HEK293 (cell line): ENCODE measurements at regions not wholly inside any gene's neighbourhood (a gene's known extent, or its start where the extent isn't known, plus 50 kb on each side); places are given as distances from the start of the nearest gene placed in this dataset.

ENCODE experiments used
- CTCF ChIA-PET: fragments of 350-600 bp; formaldehyde crosslinking; extraction: SDS; loops from one replicate; lab custom pipeline; 2021; ENCODE audit warnings: antibody characterized with exemption; lab: Yijun Ruan, JAX
- POLR2A ChIA-PET: fragments of 300-600 bp; formaldehyde crosslinking; extraction: SDS; loops from one replicate; lab custom pipeline; 2020; ENCODE audit warnings: antibody characterized with exemption, inconsistent platforms; lab: Yijun Ruan, JAX
- H3K27ac ChIP-seq: fragments of 200-500 bp; sonication (Bioruptor generic); 2 replicates; pipeline ENCODE4 v1.5.1; 2014; ENCODE audit warnings: low read depth, low read length, control low read depth, inconsistent platforms; ENCODE audit errors: extremely low read depth
- H3K36me3 ChIP-seq, 2 experiments: fragments of 200-500 bp in 1 of 2; sonication (Bioruptor generic) in 1 of 2; 1 replicate in 1 of 2; 2 replicates in 1 of 2; pipeline ENCODE4 v1.5.1; 2014 to 2017; ENCODE audit warnings: inconsistent platforms in 2 of 2, low read length in 2 of 2; ENCODE audit not compliant: control insufficient read depth in 2 of 2, insufficient read depth in 1 of 2
- H3K4me1 ChIP-seq: fragments of 200-500 bp; sonication (Bioruptor generic); 2 replicates; pipeline ENCODE4 v1.5.1; 2014; ENCODE audit warnings: mild to moderate bottlenecking, low read length, inconsistent platforms; ENCODE audit not compliant: control insufficient read depth, insufficient read depth
- H3K4me3 ChIP-seq: 2 replicates; pipeline ENCODE4 v1.5.1; 2011; ENCODE audit warnings: low read depth, mild to moderate bottlenecking, control low read depth, low read length, moderate library complexity
- H3K9me3 ChIP-seq: fragments of 200-500 bp; sonication (Bioruptor generic); 2 replicates; pipeline ENCODE4 v1.5.1; 2014; ENCODE audit warnings: low read depth, low read length, inconsistent platforms; ENCODE audit not compliant: control insufficient read depth, insufficient read depth
- GFI1B ChIP-seq: fragments of 450-650 bp; formaldehyde crosslinking; IDR thresholded peaks from 2 replicates; pipeline ENCODE4 v1.5.1; 2016; ENCODE audit warnings: missing biosample characterization, missing genetic modification characterization
- KLF16 ChIP-seq: fragments of 450-650 bp; formaldehyde crosslinking; IDR thresholded peaks from 2 replicates; pipeline ENCODE4 v1.5.1; 2017; ENCODE audit warnings: missing biosample characterization, missing genetic modification characterization
- PRDM6 ChIP-seq: fragments of 450-650 bp; formaldehyde crosslinking; IDR thresholded peaks from 2 replicates; pipeline ENCODE4 v1.5.1; 2017; ENCODE audit warnings: missing biosample characterization, missing genetic modification characterization
- ZFP3 ChIP-seq: fragments of 450-650 bp; formaldehyde crosslinking; IDR thresholded peaks from 2 replicates; pipeline ENCODE4 v1.5.1; 2016; ENCODE audit warnings: low read depth, missing biosample characterization, missing genetic modification characterization
- ZNF221 ChIP-seq: fragments of 450-650 bp; formaldehyde crosslinking; IDR thresholded peaks from 2 replicates; pipeline ENCODE4 v1.5.1; 2017; ENCODE audit warnings: missing biosample characterization, missing genetic modification characterization, borderline replicate concordance
- ZNF23 ChIP-seq: fragments of 450-650 bp; formaldehyde crosslinking; IDR thresholded peaks from 2 replicates; pipeline ENCODE4 v1.5.1; 2016; ENCODE audit warnings: missing biosample characterization, missing genetic modification characterization, borderline replicate concordance
- ZNF266 ChIP-seq: fragments of 450-650 bp; formaldehyde crosslinking; IDR thresholded peaks from 2 replicates; pipeline ENCODE4 v1.5.1; 2016; ENCODE audit warnings: missing biosample characterization, missing genetic modification characterization, low read depth
- ZNF350 ChIP-seq: fragments of 450-650 bp; formaldehyde crosslinking; IDR thresholded peaks from 2 replicates; pipeline ENCODE4 v1.5.0; 2017; ENCODE audit warnings: missing biosample characterization, mild to moderate bottlenecking, missing genetic modification characterization
- ZNF391 ChIP-seq: fragments of 450-650 bp; formaldehyde crosslinking; IDR thresholded peaks from 2 replicates; pipeline ENCODE4 v1.5.1; 2016; ENCODE audit warnings: low read depth, missing biosample characterization, missing genetic modification characterization, borderline replicate concordance
- ZNF398 ChIP-seq: fragments of 450-650 bp; formaldehyde crosslinking; IDR thresholded peaks from 2 replicates; pipeline ENCODE4 v1.5.1; 2017; ENCODE audit warnings: missing biosample characterization, missing genetic modification characterization
- ZNF423 ChIP-seq: fragments of 450-650 bp; formaldehyde crosslinking; IDR thresholded peaks from 2 replicates; pipeline ENCODE4 v1.5.1; 2016; ENCODE audit warnings: missing biosample characterization, missing genetic modification characterization
- ZNF521 ChIP-seq: fragments of 450-650 bp; formaldehyde crosslinking; IDR thresholded peaks from 2 replicates; pipeline ENCODE4 v1.5.1; 2017; ENCODE audit warnings: missing biosample characterization, mild to moderate bottlenecking, missing genetic modification characterization
- ZNF530 ChIP-seq: fragments of 450-650 bp; formaldehyde crosslinking; IDR thresholded peaks from 2 replicates; pipeline ENCODE4 v1.5.1; 2016; ENCODE audit warnings: low read depth, missing biosample characterization, missing genetic modification characterization
- ZNF571 ChIP-seq: fragments of 450-650 bp; formaldehyde crosslinking; IDR thresholded peaks from 2 replicates; pipeline ENCODE4 v1.5.0; 2017; ENCODE audit warnings: missing biosample characterization, missing genetic modification characterization
- ZNF585B ChIP-seq: fragments of 450-650 bp; formaldehyde crosslinking; IDR thresholded peaks from 2 replicates; pipeline ENCODE4 v1.5.1; 2016; ENCODE audit warnings: missing biosample characterization, missing genetic modification characterization
- ZNF596 ChIP-seq: fragments of 450-650 bp; IDR thresholded peaks from 2 replicates; pipeline ENCODE4 v1.5.0; 2018; ENCODE audit warnings: missing biosample characterization, mild to moderate bottlenecking, missing genetic modification characterization, moderate library complexity
- ZNF610 ChIP-seq: fragments of 450-650 bp; formaldehyde crosslinking; IDR thresholded peaks from 2 replicates; pipeline ENCODE4 v1.5.1; 2016; ENCODE audit warnings: missing biosample characterization, missing genetic modification characterization, borderline replicate concordance
- ZNF76 ChIP-seq: fragments of 450-650 bp; formaldehyde crosslinking; IDR thresholded peaks from 2 replicates; pipeline ENCODE4; 2016; ENCODE audit warnings: low read depth, missing biosample characterization, missing genetic modification characterization, borderline replicate concordance
- ZSCAN30 ChIP-seq: fragments of 450-650 bp; IDR thresholded peaks from 2 replicates; pipeline ENCODE4 v1.5.1; 2018; ENCODE audit warnings: missing biosample characterization, mild to moderate bottlenecking, missing genetic modification characterization, moderate library complexity
- ZXDB ChIP-seq: fragments of 450-650 bp; formaldehyde crosslinking; IDR thresholded peaks from 2 replicates; pipeline ENCODE4 v1.5.1; 2016; ENCODE audit warnings: missing biosample characterization, missing genetic modification characterization
- TF ChIP-seq, protein P1 (sequence below): fragments of 450-650 bp; IDR thresholded peaks from 2 replicates; pipeline ENCODE4 v1.5.1; 2018; ENCODE audit warnings: missing biosample characterization, missing genetic modification characterization

DNA sequence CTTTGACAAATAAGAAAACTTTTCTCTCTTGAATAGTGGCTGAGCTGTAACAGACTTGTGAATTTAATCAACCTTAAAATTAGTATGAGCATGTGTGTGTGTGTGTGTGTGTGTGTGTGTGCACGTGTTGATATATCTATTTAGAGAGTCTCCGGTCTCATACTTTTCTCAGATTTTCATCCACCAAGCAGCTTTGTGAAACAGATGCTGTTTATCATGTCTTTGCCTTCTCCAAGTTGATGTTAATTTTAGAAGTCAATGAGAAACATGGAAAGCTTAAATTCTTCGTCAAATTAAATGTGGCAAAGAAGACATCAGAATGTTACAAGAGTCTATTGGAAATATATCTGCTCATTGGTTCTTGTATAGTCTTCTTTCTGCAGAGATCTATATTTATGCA is 839.2 kb upstream of the CELF2 start:
- H3K36me3 ChIP-seq, result no peaks in the 10 kb centered on the region
- H3K4me3 ChIP-seq, result no peak overlapping the region
- ChIA-PET CTCF (no interaction called here), POLR2A (no interaction called here)
- no peaks in the 10 kb centered on the region for H3K9me3 ChIP-seq
- H3K4me1 ChIP-seq, result no peaks in the 10 kb centered on the region
- TF ChIP-seq ZNF585B (tag by site-specific recombination), result no peak
- TF ChIP-seq ZNF76 (tag by site-specific recombination), result no peak
- no peak for TF ChIP-seq KLF16
- no peak for TF ChIP-seq ZNF221 (tag by site-specific recombination)
- TF ChIP-seq ZNF350, result no peak
- no peak for TF ChIP-seq ZXDB (tag by site-specific recombination)
- TF ChIP-seq ZSCAN30 (tag by site-specific recombination), result no peak
- TF ChIP-seq ZFP3 (tag by site-specific recombination), result no peak
- TF ChIP-seq ZNF596 (tag by site-specific recombination), result no peak
- TF ChIP-seq, protein P1, sequence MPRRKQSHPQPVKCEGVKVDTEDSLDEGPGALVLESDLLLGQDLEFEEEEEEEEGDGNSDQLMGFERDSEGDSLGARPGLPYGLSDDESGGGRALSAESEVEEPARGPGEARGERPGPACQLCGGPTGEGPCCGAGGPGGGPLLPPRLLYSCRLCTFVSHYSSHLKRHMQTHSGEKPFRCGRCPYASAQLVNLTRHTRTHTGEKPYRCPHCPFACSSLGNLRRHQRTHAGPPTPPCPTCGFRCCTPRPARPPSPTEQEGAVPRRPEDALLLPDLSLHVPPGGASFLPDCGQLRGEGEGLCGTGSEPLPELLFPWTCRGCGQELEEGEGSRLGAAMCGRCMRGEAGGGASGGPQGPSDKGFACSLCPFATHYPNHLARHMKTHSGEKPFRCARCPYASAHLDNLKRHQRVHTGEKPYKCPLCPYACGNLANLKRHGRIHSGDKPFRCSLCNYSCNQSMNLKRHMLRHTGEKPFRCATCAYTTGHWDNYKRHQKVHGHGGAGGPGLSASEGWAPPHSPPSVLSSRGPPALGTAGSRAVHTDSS, result no peak
- TF ChIP-seq ZNF423, result no peak
- no peak overlapping the region for H3K27ac ChIP-seq

DNA sequence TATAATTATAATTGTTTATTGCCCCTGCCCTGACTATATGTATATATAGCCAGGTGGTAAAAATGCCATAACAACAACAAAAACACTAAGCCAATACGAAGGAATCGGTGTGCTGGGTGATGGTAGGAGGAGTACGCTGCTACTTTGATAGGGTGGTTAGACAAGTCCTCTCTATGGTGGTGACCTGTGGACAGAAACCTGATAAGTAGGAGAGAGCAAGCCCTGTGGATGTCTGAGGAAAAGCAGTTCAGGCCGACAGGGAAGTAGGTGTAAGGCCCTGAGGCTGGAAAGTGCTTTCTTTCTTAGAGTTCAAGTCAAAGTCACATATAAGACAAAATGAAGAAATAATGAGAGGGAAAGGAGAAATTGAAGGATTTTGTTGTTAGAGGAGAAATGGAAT is 823.8 kb upstream of the CELF2 start:
- ChIA-PET POLR2A (no interaction called here), CTCF (interaction anchor here (0.6 kb wide), 1 partner anchor 218 kb away, joined by 3 read pairs; no protein-coding TSS in a partner anchor)
- H3K4me1 ChIP-seq, result no peaks in the 10 kb centered on the region
- no peak overlapping the region for H3K4me3 ChIP-seq
- no peak overlapping the region for H3K27ac ChIP-seq
- no peaks in the 10 kb centered on the region for H3K9me3 ChIP-seq
- TF ChIP-seq ZNF530 (tag by site-specific recombination) (no peak), ZNF398 (no peak), ZNF23 (tag by site-specific recombination) (no peak), ZNF391 (tag by site-specific recombination) (no peak), ZNF521 (no peak), GFI1B (tag by site-specific recombination) (no peak), ZNF610 (tag by site-specific recombination) (no peak), ZNF266 (no peak), ZNF571 (tag by site-specific recombination) (no peak), PRDM6 (tag by site-specific recombination) (no peak)
- no peaks in the 10 kb centered on the region for H3K36me3 ChIP-seq
